WI38 (cell line): ENCODE measurements at regions not wholly inside any gene's neighbourhood (a gene's known extent, or its start where the extent isn't known, plus 50 kb on each side); places are given as distances from the start of the nearest gene placed in this dataset.

Source experiments
- H3K4me3 ChIP-seq: 2 replicates; pipeline ENCODE4 v1.5.1; 2011; ENCODE audit warnings: low read depth, mild to moderate bottlenecking, control low read depth, low read length
- CTCF ChIP-seq: IDR thresholded peaks from 2 replicates; pipeline ENCODE4 v1.5.1; 2012; ENCODE audit warnings: low read depth, mild to moderate bottlenecking, control low read depth, low read length

GRCh38 chr3:162544246-162544645, 1047.6 kb downstream of the OTOL1 start:
- no peak for TF ChIP-seq CTCF
- H3K4me3 ChIP-seq, result no peak overlapping the region

DNA sequence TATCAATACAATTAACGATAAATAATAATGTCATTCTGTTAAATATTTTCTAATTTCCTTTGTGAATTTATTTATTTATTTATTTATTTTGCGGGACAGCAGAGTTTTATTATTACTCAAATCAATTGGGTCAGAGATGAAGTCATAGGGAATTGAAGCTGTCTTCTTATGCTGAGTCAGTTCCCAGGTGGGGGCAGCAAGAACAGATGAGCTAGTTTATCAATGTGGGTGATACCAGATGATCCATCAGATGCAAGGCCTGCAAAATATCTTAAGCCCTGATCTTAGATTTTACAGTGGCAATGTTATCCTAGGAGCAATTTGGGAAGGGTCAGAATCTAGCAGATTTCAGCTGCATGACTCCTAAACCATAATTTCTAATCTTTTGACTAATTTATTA, 1050.3 kb downstream of the OTOL1 start:
- no peak for TF ChIP-seq CTCF
- H3K4me3 ChIP-seq, result no peak overlapping the region

DNA sequence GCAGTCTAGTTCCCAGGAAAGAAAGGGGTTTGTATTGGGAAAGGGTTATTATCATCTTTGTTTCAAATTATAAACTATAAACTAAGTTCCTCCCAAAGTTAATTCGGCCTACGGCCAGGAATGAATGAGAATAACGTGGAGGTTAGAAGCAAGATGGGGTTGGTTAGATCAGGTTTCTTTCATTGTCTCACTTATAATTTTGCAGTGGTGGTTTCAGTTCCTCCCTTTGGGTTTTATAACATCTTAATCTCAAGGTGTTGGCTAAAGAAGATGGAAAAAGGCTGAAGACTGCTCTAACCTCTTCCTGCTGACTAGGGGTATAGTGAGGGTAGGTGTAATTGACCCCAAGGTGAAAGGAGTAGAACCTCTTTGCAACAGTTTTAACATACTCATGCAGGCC, 1050.7 kb downstream of the OTOL1 start:
- no peak overlapping the region for H3K4me3 ChIP-seq
- no peak for TF ChIP-seq CTCF

DNA sequence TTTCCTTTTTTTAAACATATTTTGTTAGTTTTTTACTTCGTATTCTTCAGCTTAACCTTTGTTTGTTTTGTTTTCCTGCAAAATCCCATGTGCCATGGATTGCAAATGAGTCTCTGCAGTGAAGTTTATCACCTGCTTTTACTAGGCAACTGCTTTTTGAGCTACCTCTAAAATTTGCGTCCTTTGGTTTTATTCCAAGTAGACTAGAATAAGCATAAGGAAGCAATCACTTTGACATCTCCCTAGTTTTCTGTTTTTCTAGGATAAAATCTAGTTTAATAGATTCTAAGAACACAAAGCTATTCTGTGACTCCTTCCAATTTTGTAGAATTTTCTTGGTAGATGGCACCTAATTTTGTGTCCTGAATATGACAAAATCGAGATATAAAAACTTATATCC, 1059.2 kb downstream of the OTOL1 start:
- no peak overlapping the region for H3K4me3 ChIP-seq
- TF ChIP-seq CTCF, result no peak

DNA sequence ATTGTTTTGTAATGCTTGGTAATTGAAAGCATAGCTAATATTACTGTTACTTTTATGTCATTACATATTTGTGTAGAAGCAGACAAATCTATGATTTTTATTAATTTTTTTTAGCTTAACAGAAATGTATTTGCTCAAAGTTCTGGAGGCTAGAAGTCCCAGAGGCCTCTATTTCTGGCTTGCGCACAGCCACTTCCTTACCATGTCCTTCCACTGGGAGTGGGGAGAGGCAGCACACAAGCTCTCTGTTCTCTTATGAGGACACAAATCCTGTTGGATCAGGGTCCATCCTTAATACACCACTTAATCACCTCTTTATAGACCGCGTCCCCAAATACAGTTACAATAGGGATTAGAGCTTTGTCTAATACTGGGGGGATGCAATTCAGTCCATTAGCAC, 1061.4 kb downstream of the OTOL1 start:
- no peak overlapping the region for H3K4me3 ChIP-seq
- TF ChIP-seq CTCF, result no peak

DNA sequence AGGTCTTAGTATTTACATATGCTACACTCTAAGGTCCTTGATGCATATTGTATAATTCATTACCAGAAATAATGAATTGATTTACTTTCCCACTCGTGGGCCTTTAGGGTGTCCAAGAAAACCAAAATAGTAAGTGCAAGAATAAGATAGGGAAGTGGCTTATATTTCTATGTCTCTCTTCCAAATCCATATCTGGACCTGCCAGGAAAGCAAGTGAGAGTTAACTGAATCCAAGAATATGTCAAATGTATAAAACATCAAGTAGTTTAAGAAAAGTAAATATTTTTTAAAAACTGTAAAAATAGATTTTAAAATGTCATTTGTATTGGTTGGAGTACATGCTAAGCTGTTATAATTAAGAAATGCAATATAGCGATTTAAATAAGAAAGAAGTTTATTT, 1072.1 kb downstream of the OTOL1 start:
- H3K4me3 ChIP-seq, result no peak overlapping the region
- no peak for TF ChIP-seq CTCF

DNA sequence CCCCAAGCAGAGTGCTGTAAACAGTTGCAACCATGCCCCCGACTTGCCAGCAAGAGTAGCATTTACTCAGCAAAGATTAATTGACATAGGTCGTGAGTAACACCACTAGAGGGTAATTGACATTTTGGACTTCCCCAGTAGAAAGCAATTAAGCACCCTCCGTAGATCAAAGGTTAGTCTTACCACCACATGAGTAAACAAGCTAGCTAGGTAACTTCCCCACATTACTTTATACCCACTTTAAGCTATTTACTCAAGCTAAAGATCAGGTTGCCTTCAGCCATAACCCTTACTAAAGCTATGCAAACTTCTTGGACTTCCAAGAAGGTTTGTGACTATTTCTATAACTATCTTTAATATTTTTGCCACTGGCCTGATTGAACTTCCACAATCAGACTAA, 1072.7 kb downstream of the OTOL1 start:
- no peak overlapping the region for H3K4me3 ChIP-seq
- TF ChIP-seq CTCF, result no peak
